ENCODE measurements at regions not wholly inside any gene's neighbourhood (a gene's known extent, or its start where the extent isn't known, plus 50 kb on each side); places are given as distances from the start of the nearest gene placed in this dataset.

DNA sequence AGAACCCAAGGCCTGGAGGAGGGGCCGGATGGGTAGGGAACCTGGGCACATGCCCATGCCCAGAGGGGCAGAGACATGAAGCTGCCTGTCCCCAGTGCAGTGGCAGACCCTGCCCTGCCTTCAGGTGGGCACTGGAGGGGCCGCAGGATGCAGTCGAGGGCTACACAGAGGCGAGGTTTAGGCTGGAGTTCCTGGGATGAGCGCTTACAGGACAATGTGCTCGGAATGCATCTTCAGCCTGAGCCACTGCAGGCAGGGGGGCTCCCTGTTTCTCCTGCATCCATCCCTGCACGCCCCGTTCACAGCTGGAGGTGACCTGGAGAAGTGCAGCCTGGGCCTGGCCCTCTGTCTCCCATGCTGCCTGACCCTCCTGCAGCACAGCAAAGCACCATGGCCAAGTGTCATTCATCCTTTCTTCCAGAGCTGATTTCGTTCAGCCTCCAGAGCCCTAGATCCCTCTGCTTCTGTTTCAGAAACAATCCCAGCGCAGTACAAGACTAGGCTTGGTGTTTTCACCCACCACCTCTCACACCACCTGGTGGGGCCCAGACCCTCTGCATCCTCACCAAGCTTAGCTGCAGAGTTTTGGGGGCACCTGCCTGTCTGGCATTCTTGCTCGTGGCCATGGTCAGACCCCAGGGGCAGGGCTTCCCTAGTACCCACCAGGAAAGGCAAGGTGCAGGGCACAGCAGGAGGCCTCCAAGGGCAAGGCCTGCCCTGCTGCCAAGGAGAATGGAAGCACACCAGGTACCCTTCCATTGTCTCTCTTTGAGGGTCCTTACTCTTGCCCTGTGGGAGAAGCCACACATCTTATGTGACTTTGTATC lies 311.9 kb downstream of the TCERG1L start:
- no peak overlapping the region for H3K4me2 ChIP-seq (ENCODE audit: low read length)
- no peaks in the 10 kb centered on the region for H3K79me2 ChIP-seq (ENCODE audit: low read length)
- no peaks in the 10 kb centered on the region for H3K9me3 ChIP-seq (ENCODE audit: insufficient read depth, low read length)
- H3K27me3 ChIP-seq (ENCODE audit: low read depth, low read length) = no peaks in the 10 kb centered on the region
- H2AFZ ChIP-seq (ENCODE audit: low read depth, low read length) = no peak overlapping the region
- no peak overlapping the region for H3K9ac ChIP-seq (ENCODE audit: low read length)
- no peak for TF ChIP-seq EZH2phosphoT487 (IDR thresholded peaks at IDR 0.05; ENCODE audit: low read depth)
- TF ChIP-seq, protein P1, sequence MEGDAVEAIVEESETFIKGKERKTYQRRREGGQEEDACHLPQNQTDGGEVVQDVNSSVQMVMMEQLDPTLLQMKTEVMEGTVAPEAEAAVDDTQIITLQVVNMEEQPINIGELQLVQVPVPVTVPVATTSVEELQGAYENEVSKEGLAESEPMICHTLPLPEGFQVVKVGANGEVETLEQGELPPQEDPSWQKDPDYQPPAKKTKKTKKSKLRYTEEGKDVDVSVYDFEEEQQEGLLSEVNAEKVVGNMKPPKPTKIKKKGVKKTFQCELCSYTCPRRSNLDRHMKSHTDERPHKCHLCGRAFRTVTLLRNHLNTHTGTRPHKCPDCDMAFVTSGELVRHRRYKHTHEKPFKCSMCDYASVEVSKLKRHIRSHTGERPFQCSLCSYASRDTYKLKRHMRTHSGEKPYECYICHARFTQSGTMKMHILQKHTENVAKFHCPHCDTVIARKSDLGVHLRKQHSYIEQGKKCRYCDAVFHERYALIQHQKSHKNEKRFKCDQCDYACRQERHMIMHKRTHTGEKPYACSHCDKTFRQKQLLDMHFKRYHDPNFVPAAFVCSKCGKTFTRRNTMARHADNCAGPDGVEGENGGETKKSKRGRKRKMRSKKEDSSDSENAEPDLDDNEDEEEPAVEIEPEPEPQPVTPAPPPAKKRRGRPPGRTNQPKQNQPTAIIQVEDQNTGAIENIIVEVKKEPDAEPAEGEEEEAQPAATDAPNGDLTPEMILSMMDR (IDR thresholded peaks at IDR 0.05; ENCODE audit: low read depth, low read length) = no peak
- no peak overlapping the region for H3K27ac ChIP-seq (ENCODE audit: low read length)
- H3K36me3 ChIP-seq (replicated peaks; ENCODE audit: low read depth, low read length) = no peaks in the 10 kb centered on the region
- no peaks in the 10 kb centered on the region for H4K20me1 ChIP-seq (ENCODE audit: insufficient read depth, low read length)
- no peaks in the 10 kb centered on the region for H3K4me1 ChIP-seq (ENCODE audit: low read length)
- H3K4me3 ChIP-seq (ENCODE audit: low read length) = no peak overlapping the region

DNA sequence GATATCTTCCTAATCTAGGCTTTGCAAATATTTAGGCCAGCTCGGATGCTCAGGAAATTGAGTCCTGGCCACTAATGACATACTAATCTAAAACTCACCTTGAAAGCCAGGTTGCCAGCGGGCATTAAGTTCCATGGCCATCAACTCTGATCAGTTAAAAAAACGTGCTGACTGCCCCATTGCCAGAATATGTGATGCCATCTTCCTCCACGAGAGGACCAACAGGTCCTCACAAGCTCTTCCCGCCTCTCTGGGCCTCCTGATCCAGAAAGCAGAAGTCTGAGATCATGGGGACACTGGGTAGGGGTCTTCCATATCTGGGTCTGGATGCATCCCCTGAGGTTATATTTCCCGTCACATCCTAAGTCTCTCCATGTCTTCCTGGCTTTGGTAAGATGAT lies 311.3 kb downstream of the TCERG1L start:
- Histone ChIP-seq H3K36me3 (replicated peaks; ENCODE audit: low read depth, low read length) (no peaks in the 10 kb centered on the region), H3K27ac (ENCODE audit: low read length) (no peak overlapping the region), H3K4me3 (ENCODE audit: low read length) (no peak overlapping the region), H3K79me2 (ENCODE audit: low read length) (no peaks in the 10 kb centered on the region), H3K27me3 (ENCODE audit: low read depth, low read length) (no peaks in the 10 kb centered on the region), H4K20me1 (ENCODE audit: insufficient read depth, low read length) (no peaks in the 10 kb centered on the region), H3K9ac (ENCODE audit: low read length) (no peak overlapping the region), H3K4me2 (ENCODE audit: low read length) (no peak overlapping the region), H3K4me1 (ENCODE audit: low read length) (no peaks in the 10 kb centered on the region), H3K9me3 (ENCODE audit: insufficient read depth, low read length) (no peaks in the 10 kb centered on the region), H2AFZ (ENCODE audit: low read depth, low read length) (no peak overlapping the region)
- TF ChIP-seq EZH2phosphoT487 (IDR thresholded peaks at IDR 0.05; ENCODE audit: low read depth) = no peak
- TF ChIP-seq, protein P1 (IDR thresholded peaks at IDR 0.05; ENCODE audit: low read depth, low read length) = no peak

DNA sequence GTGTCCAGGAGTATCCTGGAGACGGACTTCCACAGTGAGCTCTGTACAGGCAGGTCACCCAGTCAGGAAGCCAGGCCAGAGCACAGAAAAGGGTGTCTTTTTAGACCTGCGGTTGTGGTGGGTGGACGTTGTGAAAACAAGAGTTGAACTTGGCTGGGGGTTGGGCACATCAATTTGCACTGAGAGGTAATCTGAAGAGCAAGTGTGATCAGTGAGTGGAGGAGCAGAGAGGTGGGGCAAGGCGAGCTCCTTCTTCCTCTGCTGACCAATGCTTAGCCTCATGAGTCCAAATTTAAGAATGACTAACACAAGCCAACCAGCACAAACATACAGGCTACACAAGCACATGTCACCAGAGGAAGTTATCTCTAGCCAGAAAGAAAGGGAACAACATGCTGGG lies 310.8 kb downstream of the TCERG1L start:
- Histone ChIP-seq H3K4me2 (ENCODE audit: low read length) (no peak overlapping the region), H3K9me3 (ENCODE audit: insufficient read depth, low read length) (no peaks in the 10 kb centered on the region), H3K4me1 (ENCODE audit: low read length) (no peaks in the 10 kb centered on the region), H3K4me3 (ENCODE audit: low read length) (no peak overlapping the region), H2AFZ (ENCODE audit: low read depth, low read length) (no peak overlapping the region), H3K9ac (ENCODE audit: low read length) (no peak overlapping the region), H3K27me3 (ENCODE audit: low read depth, low read length) (no peaks in the 10 kb centered on the region), H4K20me1 (ENCODE audit: insufficient read depth, low read length) (no peaks in the 10 kb centered on the region), H3K79me2 (ENCODE audit: low read length) (no peaks in the 10 kb centered on the region), H3K36me3 (replicated peaks; ENCODE audit: low read depth, low read length) (no peaks in the 10 kb centered on the region), H3K27ac (ENCODE audit: low read length) (no peak overlapping the region)
- TF ChIP-seq, protein P1 (IDR thresholded peaks at IDR 0.05; ENCODE audit: low read depth, low read length) = no peak
- TF ChIP-seq EZH2phosphoT487 (IDR thresholded peaks at IDR 0.05; ENCODE audit: low read depth) = no peak

DNA sequence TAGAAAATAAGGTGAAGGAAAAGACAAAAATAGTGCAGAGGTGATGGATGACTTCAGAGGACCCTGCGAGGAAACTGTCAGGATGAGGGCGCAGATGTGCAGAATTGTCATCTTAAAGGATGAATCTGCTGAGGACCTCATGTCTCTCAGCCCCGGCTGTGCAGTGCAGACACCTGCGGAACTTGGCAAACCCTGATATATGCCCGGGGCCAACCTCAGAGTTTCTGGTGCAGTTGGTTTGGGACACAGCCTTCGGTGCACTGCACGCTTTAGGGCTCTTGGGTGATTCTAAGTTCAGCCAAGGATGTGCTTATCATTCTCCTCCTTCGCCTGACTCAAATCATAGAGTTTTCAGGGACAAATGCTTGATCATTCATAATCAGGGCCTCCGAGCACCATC lies 310.1 kb downstream of the TCERG1L start:
- no peaks in the 10 kb centered on the region for H3K27me3 ChIP-seq (ENCODE audit: low read depth, low read length)
- H3K79me2 ChIP-seq (ENCODE audit: low read length) = no peaks in the 10 kb centered on the region
- no peaks in the 10 kb centered on the region for H4K20me1 ChIP-seq (ENCODE audit: insufficient read depth, low read length)
- TF ChIP-seq EZH2phosphoT487 (IDR thresholded peaks at IDR 0.05; ENCODE audit: low read depth) = no peak
- TF ChIP-seq, protein P1 (IDR thresholded peaks at IDR 0.05; ENCODE audit: low read depth, low read length) = no peak
- H3K4me2 ChIP-seq (ENCODE audit: low read length) = no peak overlapping the region
- H2AFZ ChIP-seq (ENCODE audit: low read depth, low read length) = no peak overlapping the region
- no peaks in the 10 kb centered on the region for H3K4me1 ChIP-seq (ENCODE audit: low read length)
- no peak overlapping the region for H3K4me3 ChIP-seq (ENCODE audit: low read length)
- no peaks in the 10 kb centered on the region for H3K9me3 ChIP-seq (ENCODE audit: insufficient read depth, low read length)
- H3K9ac ChIP-seq (ENCODE audit: low read length) = no peak overlapping the region
- H3K36me3 ChIP-seq (replicated peaks; ENCODE audit: low read depth, low read length) = no peaks in the 10 kb centered on the region
- no peak overlapping the region for H3K27ac ChIP-seq (ENCODE audit: low read length)

All from OCI-LY3 (cell line).